Endothelial cell of umbilical vein (primary cell): ENCODE measurements at regions not wholly inside any gene's neighbourhood (a gene's known extent, or its start where the extent isn't known, plus 50 kb on each side); places are given as distances from the start of the nearest gene placed in this dataset.

Experiments used
- BruUV-seq: library from RNA; stranded (reverse); fragments of 400-500 nt; replicated peaks from 2 replicates; lab custom pipeline; 2021; lab: Mats Ljungman, UMichigan
- CTCF ChIA-PET: fragments of 300-600, 350-600 bp; sonication (Branson Sonifier 250); formaldehyde crosslinking; loops from one replicate; lab custom pipeline; 2021; ENCODE audit warnings: antibody characterized with exemption, inconsistent platforms; lab: Charles Lee
- POLR2A ChIA-PET: fragments of 300-600, 350-600 bp; sonication (Branson Sonifier 250); formaldehyde crosslinking; loops from one replicate; lab custom pipeline; 2021; ENCODE audit warnings: antibody characterized with exemption, inconsistent platforms; lab: Charles Lee
- DNase-seq: peaks from one replicate; pipeline ENCODE4 v3.0.0-alpha.2; 2011; ENCODE audit warnings: low read depth, low spot score
- FAIRE-seq: peaks from 2 replicates; lab custom pipeline; 2011; peaks lifted over from hg19 to GRCh38; lab: Jason Lieb, UNC
- H2AFZ ChIP-seq: 2 replicates; pipeline ENCODE4 v1.6.0; 2012; ENCODE audit warnings: low read depth, low read length, control low read depth, inconsistent platforms
- H3K27ac ChIP-seq: 2 replicates; pipeline ENCODE4 v1.5.1; 2011; ENCODE audit warnings: low read depth, mild to moderate bottlenecking, control low read depth, low read length, moderate library complexity; ENCODE audit not compliant: insufficient read depth
- H3K27me3 ChIP-seq, 2 experiments: 2 replicates each; pipeline versions ENCODE4 v1.6.0 to v1.6.1; 2011; ENCODE audit warnings: low read length in 2 of 2, mixed read lengths in 1 of 2; ENCODE audit not compliant: control insufficient read depth in 2 of 2, insufficient read depth in 2 of 2
- H3K36me3 ChIP-seq, 2 experiments: 2 replicates in 1 of 2; 3 replicates in 1 of 2; pipeline ENCODE4 v1.5.1; 2011; ENCODE audit warnings: low read length in 2 of 2, mild to moderate bottlenecking in 1 of 2, moderate library complexity in 1 of 2; ENCODE audit not compliant: control insufficient read depth in 2 of 2, insufficient read depth in 2 of 2; ENCODE audit errors: extremely low read depth in 1 of 2
- H3K4me1 ChIP-seq: 3 replicates; pipeline ENCODE4 v1.5.1; 2011; ENCODE audit warnings: mild to moderate bottlenecking, low read length; ENCODE audit not compliant: control insufficient read depth, insufficient read depth; ENCODE audit errors: extremely low read depth
- H3K4me2 ChIP-seq: 2 replicates; pipeline ENCODE4 v1.6.1; 2011; ENCODE audit warnings: low read length, control low read depth, mixed read lengths; ENCODE audit not compliant: insufficient read depth
- H3K4me3 ChIP-seq, 3 experiments: fragments of 200-600 bp in 1 of 3; sonication (generic), shearing (Covaris generic) in 1 of 3; replicated peaks in 1 of 3; 2 replicates each; pipeline ENCODE4 v1.5.1; 2011 to 2016; ENCODE audit warnings: control low read depth in 3 of 3, low read length in 3 of 3, mild to moderate bottlenecking in 2 of 3, inconsistent platforms in 1 of 3, low read depth in 1 of 3, moderate library complexity in 1 of 3; ENCODE audit not compliant: insufficient read depth in 1 of 3
- H3K79me2 ChIP-seq: 2 replicates; pipeline ENCODE4 v1.6.0; 2012; ENCODE audit warnings: low read length, inconsistent platforms; ENCODE audit not compliant: control insufficient read depth, insufficient read depth
- H3K9ac ChIP-seq: replicated peaks from 2 replicates; pipeline ENCODE3; 2011; ENCODE audit warnings: low read length, control low read depth; ENCODE audit not compliant: insufficient read depth; ENCODE audit errors: extremely low read depth
- H3K9me1 ChIP-seq: replicated peaks from 3 replicates; pipeline ENCODE4 v1.6.0; 2011; ENCODE audit warnings: mild to moderate bottlenecking, low read length; ENCODE audit not compliant: control insufficient read depth, insufficient read depth; ENCODE audit errors: extremely low read depth
- H3K9me3 ChIP-seq: replicated peaks from 2 replicates; pipeline ENCODE4 v1.5.1; 2012; ENCODE audit warnings: low read length, inconsistent platforms; ENCODE audit not compliant: control insufficient read depth, insufficient read depth
- H4K20me1 ChIP-seq: replicated peaks from 2 replicates; pipeline ENCODE3; 2011; ENCODE audit warnings: mild to moderate bottlenecking, low read length; ENCODE audit not compliant: control insufficient read depth, insufficient read depth; ENCODE audit errors: extremely low read depth
- EZH2 ChIP-seq: IDR thresholded peaks from 2 replicates; pipeline ENCODE4 v1.6.1; 2012; ENCODE audit warnings: borderline replicate concordance, low read depth, mild to moderate bottlenecking, moderate library complexity, low read length, inconsistent platforms; ENCODE audit not compliant: severe bottlenecking
- FOS ChIP-seq: IDR thresholded peaks from 2 replicates; pipeline ENCODE4 v1.6.1; 2011; ENCODE audit warnings: mild to moderate bottlenecking, low read length, moderate library complexity, borderline replicate concordance; ENCODE audit not compliant: insufficient read depth
- GATA2 ChIP-seq: IDR thresholded peaks from 2 replicates; pipeline ENCODE4 v1.7.0; 2011; ENCODE audit warnings: low read depth, mild to moderate bottlenecking, moderate library complexity, mixed read lengths, low read length; ENCODE audit not compliant: insufficient read length, insufficient read depth
- JUN ChIP-seq: IDR thresholded peaks from 2 replicates; pipeline ENCODE4 v1.6.1; 2011; ENCODE audit warnings: borderline replicate concordance, low read depth; ENCODE audit not compliant: insufficient read length, insufficient read depth
- MYC ChIP-seq: IDR thresholded peaks from one replicate; pipeline ENCODE4 v1.6.1; 2011; ENCODE audit warnings: mild to moderate bottlenecking, low read depth, low read length
- POLR2A ChIP-seq: IDR thresholded peaks from 2 replicates; pipeline ENCODE4 v1.6.1; 2012; ENCODE audit warnings: low read depth, mild to moderate bottlenecking, control low read depth, low read length
- POLR2AphosphoS5 ChIP-seq: IDR thresholded peaks from 2 replicates; pipeline ENCODE4 v1.6.1; 2012; ENCODE audit warnings: low read depth, mild to moderate bottlenecking, control low read depth, low read length, moderate library complexity; ENCODE audit not compliant: insufficient read depth
- dilution Hi-C: fragments of 300-500 bp; cut with MboI; formaldehyde crosslinking; loops from one replicate; pipeline ENCODE4 v1.15.0; 2019; ENCODE audit warnings: low sequenced_read_pairs; ENCODE audit not compliant: extremely low pct_ligation_motif_present
- intact Hi-C: fragments of 100-400 bp; cut with micrococcal nuclease; formaldehyde crosslinking; loops from one replicate; pipeline ENCODE4 v1.10.0; 2022
- TF ChIP-seq, protein P1 (sequence below), 2 donors: IDR thresholded peaks; 1 replicate in 1 of 2; 2 replicates in 1 of 2; pipeline ENCODE4 v1.5.1; 2011; ENCODE audit warnings: low read length in 2 of 2, mild to moderate bottlenecking in 2 of 2, moderate library complexity in 2 of 2, control low read depth in 1 of 2, inconsistent platforms in 1 of 2, low read depth in 1 of 2; ENCODE audit not compliant: insufficient read depth in 1 of 2; ENCODE audit errors: extremely low read depth in 1 of 2
- TF ChIP-seq, protein P2 (sequence below): IDR thresholded peaks from 2 replicates; pipeline ENCODE4 v1.6.1; 2011; ENCODE audit not compliant: insufficient read depth, insufficient read length

GRCh38 chr1:224535641-224536040 is 80.5 kb upstream of the CNIH3 start:
- DNase-seq: no peak
- intact Hi-C loops (no loop called here), dilution Hi-C loops (no loop called here)
- Histone ChIP-seq H3K9ac (no peak overlapping the region), H3K27ac (no peak overlapping the region), H3K27me3 (no peaks in the 10 kb centered on the region), H3K4me3 (no peak overlapping the region), H4K20me1 (no peaks in the 10 kb centered on the region), H3K4me1 (peaks cover 9% of the 10 kb centered on the region), H3K36me3 (no peaks in the 10 kb centered on the region), H2AFZ (no peak overlapping the region), H3K9me1 (no peaks in the 10 kb centered on the region), H3K9me3 (no peaks in the 10 kb centered on the region), H3K4me2 (no peak overlapping the region), H3K79me2 (no peaks in the 10 kb centered on the region)
- no TSS peak for BruUV-seq
- ChIA-PET CTCF (interaction anchor here (0.6 kb wide), 1 partner anchor 389 kb away, joined by 3 read pairs; no protein-coding TSS in a partner anchor), POLR2A (no interaction called here)
- no peak for FAIRE-seq
- TF ChIP-seq POLR2AphosphoS5 (no peak), JUN (no peak), EZH2 (no peak), MYC (no peak), FOS (no peak), GATA2 (no peak), POLR2A (no peak)
- TF ChIP-seq, protein P1, sequence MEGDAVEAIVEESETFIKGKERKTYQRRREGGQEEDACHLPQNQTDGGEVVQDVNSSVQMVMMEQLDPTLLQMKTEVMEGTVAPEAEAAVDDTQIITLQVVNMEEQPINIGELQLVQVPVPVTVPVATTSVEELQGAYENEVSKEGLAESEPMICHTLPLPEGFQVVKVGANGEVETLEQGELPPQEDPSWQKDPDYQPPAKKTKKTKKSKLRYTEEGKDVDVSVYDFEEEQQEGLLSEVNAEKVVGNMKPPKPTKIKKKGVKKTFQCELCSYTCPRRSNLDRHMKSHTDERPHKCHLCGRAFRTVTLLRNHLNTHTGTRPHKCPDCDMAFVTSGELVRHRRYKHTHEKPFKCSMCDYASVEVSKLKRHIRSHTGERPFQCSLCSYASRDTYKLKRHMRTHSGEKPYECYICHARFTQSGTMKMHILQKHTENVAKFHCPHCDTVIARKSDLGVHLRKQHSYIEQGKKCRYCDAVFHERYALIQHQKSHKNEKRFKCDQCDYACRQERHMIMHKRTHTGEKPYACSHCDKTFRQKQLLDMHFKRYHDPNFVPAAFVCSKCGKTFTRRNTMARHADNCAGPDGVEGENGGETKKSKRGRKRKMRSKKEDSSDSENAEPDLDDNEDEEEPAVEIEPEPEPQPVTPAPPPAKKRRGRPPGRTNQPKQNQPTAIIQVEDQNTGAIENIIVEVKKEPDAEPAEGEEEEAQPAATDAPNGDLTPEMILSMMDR (IDR thresholded peaks at IDR 0.05; ENCODE audit: extremely low read depth in 1 of 2, insufficient read depth in 1 of 2, low read depth in 1 of 2, low read length in 2 of 2): no peak
- TF ChIP-seq, protein P2, sequence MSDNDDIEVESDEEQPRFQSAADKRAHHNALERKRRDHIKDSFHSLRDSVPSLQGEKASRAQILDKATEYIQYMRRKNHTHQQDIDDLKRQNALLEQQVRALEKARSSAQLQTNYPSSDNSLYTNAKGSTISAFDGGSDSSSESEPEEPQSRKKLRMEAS: no peak
